Central memory CD4-positive, alpha-beta T cell (primary cell): ENCODE measurements at regions not wholly inside any gene's neighbourhood (a gene's known extent, or its start where the extent isn't known, plus 50 kb on each side); places are given as distances from the start of the nearest gene placed in this dataset.

Experiments used
- DNase-seq: peaks from one replicate; pipeline ENCODE4 v3.0.0; 2022

DNA sequence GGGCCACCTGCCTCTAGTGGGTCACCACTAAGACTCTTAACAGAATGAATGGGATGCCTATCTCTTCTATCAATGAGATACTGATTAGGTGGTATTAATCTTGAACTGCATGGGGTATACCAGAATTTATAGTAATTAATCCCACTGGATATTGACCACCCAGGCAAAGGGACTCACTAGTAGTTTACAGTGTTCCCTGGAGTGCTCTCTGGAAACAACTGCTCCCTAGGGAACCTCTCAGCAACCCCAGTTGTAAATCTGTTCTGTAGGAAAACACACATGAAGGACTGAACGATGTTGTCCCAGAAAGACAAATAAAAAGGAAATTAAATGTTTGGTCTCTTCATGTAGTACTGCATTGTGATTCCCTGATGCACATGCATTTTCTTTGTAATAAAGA, 430.5 kb downstream of the HLX start:
- no peak for DNase-seq

DNA sequence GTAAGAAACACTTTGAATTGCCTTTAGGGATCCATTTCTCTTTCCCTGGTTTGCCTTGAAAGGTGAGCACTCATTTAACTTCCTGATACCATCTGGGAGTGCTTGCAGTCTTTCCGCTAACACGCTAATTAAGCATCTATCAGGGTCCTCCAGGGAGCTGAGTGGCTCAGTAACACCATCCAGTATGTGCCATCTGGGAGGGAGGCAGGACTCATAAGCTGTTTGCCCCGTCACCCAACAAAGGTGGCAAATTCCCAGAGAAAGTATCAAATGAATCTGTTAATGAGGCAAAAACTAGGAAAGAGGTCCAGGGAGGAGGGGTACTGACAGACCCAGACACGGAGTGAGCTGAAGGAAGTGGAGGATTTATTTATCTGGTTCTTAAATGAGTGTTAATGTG, 430.9 kb downstream of the HLX start:
- no peak for DNase-seq

DNA sequence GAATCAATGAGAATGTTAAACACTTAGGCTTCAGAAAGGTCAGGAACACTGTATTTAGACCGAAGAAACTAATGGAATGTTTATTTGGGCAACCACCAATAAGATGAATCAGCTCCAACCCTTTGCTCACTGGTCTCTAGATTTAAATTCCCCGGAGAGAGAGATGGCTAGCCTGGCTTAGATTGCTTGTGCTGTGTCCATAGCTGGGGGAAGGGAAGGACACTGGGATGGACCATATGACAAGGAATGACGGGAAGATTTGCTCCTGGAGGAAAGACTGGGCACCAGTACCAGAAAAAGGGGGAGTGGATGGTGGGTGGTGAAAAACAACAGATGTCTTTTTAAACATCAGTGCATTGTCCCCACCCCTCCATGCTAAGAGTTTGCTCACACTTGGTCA, 426.6 kb downstream of the DUSP10 start:
- no peak for DNase-seq

DNA sequence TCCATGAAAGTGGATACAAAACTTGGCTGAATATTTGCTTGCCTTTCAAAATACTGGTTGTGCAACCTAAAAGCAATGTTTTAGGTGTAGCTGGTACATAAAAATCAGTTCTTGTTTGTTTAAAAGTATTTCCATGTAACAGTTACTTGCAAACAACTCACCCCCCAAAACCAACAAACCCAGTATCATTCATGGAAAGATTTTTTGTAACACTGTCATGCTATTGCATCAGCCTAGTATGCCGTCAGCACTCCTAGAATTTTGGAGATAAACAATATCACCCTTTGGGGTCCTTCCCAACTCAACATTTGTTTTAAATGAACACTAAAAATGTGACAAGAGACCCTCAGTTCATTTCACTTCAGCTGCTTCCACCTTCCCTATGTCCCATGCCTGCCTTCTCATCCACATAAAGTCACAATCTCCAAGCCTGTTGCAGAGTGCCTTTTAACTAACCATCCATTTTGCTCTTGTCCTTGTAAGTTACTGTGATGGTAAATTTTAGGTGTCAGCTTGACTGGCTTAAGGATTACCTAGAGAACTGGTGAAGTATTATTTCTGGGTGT, 425.3 kb downstream of the DUSP10 start:
- DNase-seq: no peak

DNA sequence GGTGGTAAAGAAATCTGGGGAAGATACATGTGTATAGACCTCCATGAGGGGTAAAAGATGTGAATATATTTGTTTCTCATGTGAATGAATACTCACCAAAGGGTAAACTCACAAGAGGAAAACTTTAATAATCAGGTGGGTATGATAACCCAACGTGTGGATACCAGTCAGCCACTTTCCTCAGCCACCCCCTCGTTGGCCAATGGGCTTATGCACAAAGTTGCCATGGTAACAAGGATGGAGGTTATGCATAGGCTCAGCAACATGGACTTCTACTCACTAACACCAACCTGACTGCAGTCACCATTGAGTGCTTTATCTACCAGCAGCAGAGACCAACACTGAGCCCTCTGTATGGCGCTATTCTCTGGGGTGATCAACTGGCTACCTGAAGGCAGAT, 424.4 kb downstream of the DUSP10 start:
- DNase-seq: no peak

DNA sequence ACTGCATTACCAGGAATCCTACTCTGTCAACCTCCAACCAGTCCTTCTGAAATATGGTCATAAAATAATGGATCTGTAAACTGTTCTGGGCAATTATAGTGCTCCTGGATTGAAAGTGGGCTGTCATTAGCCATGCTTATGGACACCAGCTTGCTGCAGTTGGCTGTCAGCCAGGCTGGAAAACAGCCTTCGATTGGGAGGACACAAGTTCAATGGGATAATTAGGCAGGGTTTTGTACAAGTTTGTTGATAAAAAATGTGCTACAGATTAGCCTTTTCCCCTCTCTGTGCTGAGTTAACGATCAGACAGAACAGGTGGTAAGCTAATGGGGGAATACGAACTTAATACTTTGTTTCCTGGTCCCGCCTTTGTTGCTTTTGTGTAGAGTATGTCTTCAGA, 413.9 kb downstream of the DUSP10 start:
- DNase-seq: no peak

DNA sequence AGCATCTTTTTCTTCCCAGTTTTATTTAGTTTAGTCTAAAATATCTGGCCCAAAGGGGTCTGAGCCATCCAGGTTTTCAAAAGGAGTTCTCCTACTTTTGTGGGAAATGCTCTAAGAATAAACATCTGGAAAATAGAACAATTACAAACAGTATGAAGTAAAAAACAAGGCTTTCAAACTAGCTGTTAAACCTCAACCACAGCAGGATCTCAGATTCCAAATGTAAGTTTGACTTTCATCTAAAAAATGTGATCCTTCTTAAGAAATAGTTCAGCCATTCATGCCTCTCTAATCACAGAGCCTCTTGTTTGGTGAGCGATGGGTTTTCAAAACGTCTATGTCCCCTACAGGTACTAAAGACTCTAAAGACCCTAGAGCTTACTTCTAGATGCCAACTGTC, 413.5 kb downstream of the DUSP10 start:
- DNase-seq: no peak

DNA sequence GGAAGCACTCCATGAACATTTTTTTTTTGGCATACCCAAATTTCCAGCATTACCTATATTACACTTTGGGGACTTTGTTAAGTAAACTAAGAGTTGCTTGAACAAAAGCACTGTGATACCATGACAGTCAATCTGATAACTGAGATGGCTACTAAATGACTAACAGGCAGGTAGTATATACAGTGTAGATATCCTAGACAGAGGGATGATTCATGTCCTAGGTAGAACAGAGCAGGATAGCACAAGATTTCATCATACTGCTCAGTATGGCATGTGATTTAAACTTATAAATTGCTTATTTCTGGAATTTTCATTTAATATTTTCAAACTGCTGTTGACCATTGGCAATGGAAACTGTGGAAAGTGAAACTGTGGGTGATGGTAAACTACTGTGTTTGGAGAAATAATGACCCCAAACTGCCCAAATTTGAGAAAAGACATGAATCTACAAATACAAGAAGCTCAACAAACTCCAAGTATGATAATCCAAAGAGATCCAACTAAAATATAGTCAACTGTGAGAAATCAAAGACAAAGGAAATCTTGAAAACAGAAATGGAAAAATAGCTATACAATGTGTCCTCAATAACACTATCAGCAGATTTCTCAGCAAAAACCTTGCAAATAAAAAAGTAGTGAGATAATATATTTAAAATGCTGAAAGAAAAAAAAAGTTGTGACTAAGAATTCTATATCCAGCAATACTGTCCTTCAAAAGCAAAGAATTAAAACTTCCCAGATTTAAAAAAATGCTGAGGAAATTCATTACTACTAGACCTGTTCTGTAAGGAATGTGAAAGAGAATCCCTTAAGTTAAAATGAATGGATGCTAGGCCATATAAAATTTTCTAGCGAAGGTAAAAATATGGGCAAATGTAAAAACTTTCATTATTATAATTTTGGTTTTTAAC, 410.4 kb downstream of the DUSP10 start:
- no peak for DNase-seq

DNA sequence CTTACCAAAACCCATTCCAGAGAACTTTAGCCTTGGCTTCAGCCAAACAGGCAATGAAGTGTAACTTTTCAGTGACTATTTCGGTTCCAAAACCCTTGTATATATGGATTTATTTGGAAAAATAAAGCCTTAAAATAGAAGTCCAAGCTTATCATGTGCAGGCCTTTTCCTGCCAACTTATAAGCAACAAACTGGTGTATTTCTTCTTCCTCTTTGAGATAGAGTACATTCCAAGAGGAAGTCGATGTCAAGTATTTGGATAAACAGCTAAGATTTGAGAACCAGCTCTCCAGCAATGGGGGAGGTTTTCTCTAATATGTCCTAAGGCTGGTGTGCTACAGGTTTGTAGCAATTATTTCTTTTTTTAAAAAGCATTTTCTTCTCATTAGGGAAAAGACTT, 407.8 kb downstream of the DUSP10 start:
- DNase-seq: no peak

DNA sequence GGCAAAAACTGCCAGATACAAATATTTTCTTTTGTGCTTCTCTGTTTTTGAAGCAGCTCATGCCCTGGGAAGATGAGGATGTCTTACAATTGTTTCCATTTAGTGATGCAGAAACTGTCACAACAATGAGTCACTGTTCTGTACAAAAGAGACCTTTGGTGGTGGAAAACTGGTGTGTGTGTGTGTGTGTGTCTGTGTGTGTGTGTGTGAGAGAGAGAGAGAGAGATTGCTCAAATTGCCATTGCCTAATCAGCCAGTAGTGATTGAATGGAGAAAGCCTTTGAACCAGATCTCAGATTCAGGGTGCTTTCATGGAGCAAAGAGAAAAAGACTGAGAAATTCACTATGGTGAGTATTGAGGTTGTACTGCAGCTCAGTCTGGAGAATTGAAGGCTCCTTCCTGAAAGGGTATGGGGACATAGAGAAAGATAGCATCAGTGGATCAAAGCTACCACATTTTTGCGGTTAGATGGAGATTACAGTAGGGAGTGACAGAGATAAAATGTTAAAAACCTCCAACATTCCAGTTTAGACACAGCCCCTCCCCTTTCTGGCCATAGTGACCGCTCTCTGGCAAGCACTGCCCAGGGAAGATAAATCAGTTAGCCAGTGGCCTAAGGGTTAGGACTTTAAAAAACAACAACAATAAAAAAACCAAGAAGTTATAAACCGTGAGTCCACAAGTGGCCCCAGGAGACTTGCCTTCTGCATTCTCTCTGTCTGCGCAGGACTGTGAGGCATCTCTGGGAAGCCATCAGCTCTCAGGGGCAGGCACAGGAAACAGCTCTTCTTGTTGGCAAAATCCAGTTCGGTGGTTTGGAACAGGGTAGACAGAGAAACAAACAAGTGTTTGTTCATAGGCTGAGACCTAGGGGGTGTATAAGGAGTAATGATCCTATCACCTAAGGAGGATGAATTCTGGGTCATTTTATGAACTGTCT, 406.5 kb downstream of the DUSP10 start:
- DNase-seq: no peak

DNA sequence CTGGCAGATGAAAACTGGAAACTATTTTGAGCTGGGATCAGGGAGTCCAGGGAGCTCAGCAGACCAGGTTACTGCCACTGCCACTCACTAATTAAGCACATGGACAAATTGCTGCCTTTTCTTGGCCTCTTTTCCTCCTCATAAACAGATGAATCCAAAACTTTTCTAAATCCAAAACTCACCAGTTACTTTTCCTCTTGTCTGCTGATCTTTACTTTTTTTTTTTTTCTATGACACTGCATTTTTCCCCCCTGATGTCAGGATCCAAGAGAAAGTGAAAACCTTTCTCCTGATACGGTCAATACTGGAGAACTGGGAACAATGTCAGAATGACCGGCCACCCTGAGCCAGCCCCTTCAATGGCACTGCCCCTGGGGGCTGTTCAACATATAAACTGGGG, 405.8 kb downstream of the DUSP10 start:
- DNase-seq: no peak

DNA sequence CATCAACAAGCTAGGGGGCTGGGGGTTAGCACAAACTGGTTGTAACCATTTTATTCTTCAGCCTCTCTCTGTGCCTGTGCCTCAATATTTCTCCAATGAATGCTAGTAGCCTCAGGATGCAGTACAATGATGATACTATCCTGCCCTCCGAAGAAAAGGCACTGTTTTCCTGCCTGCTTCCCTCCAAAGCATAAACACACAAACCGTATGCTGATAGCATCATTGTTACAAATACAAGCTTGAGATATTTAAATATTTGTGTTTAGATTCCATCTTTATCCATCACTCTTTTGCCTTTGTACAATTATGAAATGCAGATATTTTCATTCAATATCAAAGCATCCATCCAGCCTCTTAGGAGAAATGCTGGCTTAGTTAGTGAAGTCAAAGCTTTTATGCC, 404.8 kb downstream of the DUSP10 start:
- no peak for DNase-seq

DNA sequence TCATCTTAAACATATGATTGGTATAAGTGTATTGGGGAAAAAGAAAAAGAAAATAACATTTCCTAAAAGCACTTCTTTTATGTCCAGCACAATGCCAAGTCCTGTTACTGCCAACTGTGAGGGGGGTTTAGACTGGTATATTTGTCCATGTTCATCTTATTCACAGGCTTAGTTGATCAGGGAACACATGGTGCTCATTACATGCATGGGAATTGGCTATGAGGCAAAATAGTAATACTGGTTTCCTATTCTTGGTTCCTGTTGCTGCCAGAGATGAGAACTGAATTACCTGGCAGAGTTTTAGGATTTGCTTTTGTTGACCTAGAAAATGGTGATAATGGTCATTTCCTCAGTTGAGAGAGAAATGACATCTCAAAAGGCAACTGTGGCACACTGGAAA, 398.8 kb downstream of the DUSP10 start:
- no peak for DNase-seq

DNA sequence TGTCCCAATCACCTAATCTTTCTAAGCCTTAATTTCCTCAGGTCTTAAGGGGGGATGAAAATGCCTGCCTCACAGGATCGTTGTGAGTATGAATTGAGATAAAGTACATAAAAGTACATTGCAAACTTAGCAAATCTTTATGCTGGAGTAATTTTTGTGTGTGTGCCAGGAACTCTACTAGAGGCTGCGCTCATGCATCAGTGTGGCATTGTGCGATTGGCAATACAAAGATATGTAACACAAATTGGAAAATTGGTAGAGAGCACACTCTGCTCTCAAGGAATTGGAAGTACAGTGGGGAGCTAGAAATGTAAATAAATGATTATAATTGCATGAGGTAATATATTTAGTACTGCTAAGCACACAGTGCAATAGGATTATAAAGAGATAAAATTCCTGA, 398.3 kb downstream of the DUSP10 start:
- no peak for DNase-seq

DNA sequence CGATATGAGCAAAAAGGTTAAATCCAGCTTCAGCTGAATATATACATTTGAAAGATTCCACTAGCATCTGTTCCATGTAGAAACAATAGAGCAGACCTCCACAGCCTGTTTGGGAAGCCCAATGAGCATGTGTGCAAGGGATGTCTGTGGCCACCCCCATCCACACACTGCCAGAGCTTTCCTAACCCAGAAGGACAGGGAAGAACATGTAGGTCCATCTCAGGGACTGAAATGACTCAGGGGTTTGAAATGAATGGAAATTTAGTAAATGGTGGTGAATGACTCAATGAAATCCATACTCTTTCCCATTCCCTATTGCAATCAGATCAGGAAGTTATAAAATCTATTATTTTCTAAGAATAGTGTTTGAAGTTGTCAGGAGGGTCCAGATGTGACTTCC, 397.2 kb downstream of the DUSP10 start:
- DNase-seq: no peak

DNA sequence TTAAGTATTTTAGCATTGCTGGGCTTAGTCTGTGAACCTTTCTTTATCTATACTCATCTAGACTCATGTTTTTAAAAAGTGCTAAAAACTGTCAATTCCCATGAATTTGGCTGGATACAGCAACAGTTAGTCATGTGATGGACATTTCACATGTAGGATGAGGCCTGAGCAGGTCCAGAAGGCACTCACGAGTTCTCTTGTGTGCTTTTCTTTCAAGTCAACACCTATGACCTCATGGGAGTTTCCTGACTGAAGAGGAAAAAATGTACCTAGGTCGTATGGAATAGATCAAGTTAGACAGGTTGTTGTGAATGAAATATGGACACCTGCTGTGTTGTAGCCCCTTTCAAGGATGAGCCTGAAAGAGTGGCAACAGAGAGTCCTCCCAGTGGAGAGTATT, 394.2 kb downstream of the DUSP10 start:
- no peak for DNase-seq

DNA sequence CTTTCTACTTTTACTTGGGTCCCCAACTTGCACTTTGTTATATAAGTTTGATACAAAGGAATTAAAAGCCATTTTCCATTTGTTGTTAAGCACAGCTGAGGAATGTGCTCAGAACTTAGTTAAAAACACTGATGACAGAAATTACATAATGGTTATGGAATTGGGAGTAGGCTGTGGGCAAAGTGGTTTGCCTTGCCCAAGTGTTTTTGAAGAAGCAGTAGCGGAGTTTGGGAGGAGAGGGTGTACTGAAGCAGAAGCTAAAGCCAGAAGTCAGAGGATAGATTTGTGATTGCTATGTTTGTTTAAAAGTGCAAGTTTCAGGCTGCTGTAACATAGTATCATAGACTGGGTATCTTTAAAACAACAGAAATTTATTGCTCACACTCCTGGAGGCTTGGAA, 391.8 kb downstream of the DUSP10 start:
- no peak for DNase-seq

DNA sequence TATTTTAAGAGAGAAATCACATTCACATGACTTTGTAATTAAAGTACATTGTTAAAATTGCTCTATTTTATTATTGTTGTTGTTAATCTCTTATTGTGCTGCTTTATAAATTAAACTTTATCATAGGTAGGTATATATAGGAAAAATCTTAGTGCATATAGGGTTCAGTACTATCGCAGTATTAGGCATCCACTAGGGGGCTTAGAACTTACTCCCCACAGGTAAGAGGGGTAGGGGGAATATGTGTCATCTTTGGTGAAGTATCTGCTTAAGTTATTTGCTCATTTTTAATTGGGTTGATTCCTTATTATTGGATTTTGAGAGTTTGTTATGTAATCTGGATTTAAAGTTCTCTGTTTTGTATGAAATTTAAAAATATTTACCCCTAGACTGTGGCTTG, 385.2 kb downstream of the DUSP10 start:
- DNase-seq: no peak

DNA sequence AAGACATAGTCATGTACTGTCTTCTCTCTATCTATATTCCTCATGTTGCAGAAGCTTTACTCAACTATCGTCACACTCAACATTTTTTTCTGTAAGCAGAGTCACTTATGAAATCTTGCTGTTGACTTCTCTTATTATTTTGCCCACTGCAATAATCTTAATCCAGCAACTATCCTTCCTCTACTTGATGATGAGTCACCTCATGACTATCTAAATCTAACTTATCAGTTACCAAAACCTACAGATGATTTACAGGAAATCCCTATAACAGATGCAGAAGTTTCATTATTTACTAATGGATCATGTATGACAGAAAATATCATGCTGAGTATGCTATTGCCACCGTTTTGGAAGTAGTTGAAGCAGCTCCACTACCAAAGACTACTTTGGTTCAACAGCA, 378.9 kb downstream of the DUSP10 start:
- DNase-seq: no peak

DNA sequence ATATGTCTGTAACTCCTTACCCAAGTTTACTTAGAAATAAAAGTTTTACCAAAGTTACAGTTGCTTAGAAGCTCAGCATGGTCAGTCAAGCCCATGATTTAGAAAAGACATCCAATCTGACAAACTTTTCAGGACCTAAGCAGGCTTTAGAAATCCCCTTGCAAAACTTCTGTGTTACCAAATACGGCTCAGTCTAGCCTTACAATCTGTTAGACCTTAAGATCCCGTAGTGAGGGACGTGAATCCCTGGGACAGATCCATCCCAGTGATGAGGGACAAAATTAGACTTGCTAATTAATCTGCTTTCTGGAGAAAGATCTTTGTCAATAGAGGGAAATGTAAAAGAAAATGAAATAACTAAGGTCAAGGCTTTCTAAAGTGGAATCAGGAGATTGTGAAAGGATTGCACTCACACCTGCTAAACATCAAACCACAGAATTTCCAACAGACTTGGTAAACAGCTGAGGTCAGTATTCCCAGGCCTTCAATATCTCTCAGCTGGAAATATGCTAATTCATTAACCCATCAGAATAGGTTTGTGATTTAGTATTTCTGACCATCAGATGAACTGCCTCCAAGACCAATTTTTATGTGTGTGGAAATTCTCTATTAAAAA, 375.3 kb downstream of the DUSP10 start:
- no peak for DNase-seq

DNA sequence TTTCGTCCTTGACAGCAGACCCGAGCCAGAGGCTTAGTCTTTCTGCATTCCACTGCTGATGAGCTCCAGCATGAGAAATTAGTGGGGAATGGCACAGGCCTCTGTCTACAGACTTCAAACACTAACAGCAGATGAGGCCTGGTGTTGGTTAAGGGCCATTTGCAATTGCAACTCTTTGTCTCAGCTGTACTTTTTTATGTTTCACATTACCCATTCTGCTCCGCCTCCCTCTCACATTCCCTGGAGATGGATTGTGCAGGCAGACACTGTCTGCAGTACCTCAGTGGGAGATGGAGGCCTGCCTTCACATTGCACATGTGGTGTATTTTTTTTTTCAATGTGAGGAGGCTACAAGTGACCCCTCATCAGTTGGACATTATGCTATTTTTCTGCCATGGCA, 370.2 kb downstream of the DUSP10 start:
- no peak for DNase-seq

DNA sequence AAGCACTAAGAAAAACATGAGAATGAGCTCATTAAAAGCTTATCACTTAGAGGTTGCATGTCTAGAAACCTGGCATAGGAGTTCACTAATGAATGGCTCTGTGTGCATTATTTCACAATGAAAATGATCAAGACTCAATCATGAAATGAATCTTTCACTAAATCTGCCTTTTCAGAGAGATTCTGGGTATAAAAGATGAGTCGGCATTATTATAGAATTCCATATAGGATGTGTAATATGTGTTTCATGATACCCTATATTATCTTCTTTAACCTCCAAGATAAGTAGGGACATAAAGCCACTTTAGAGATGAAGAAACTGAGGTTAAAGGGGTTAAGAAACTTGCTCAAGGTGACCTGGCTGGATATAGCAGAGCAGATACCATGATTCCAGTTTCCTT, 368.1 kb downstream of the DUSP10 start:
- no peak for DNase-seq

DNA sequence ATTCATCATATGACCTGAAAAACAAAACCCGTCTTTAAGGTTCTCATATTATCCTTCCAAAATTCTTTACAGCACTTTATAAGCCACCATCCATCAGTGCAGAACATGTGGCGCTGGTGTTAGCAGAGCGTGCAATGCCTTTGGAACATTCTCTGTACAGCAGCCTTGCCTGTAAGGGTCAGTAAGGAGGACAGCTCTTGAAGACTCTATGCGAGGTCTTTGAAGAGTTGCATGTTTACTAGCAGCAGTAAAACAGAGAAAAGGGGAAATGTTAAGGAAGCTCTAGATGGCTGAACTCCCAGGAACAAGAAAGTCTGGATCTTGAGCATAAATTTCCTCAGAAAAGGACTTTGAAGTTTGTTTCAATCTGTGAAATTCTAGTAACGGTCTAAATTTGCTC, 365.6 kb downstream of the DUSP10 start:
- no peak for DNase-seq
